ENCODE measurements at regions not wholly inside any gene's neighbourhood (a gene's known extent, or its start where the extent isn't known, plus 50 kb on each side); places are given as distances from the start of the nearest gene placed in this dataset.
"Not testable (repeated sequence)": the region's sequence is repeated elsewhere in the genome, so short reads cannot be mapped to it uniquely, and the experiment has no call there.

DNA sequence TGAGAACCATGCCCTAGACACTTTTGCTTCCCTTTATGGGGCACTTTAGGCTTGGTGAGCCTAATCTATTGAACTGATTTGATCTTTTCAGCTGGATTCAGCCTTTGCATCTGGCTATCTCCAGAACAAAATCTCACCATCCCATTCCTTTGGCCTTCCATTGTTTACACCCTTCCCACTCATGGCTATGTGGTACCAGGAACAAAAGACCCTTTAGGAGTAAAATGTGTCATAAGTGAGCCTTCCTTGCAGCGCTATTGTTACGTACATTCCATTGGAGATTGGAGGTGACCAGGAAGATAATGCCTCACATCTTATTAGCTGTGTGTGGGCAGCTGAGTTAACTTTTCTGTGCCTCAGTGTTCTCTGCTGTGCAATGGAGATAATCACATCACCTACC, 188.4 kb downstream of the SATB1 start:
- no peak for DNase-seq (ENCODE audit: low spot score)

DNA sequence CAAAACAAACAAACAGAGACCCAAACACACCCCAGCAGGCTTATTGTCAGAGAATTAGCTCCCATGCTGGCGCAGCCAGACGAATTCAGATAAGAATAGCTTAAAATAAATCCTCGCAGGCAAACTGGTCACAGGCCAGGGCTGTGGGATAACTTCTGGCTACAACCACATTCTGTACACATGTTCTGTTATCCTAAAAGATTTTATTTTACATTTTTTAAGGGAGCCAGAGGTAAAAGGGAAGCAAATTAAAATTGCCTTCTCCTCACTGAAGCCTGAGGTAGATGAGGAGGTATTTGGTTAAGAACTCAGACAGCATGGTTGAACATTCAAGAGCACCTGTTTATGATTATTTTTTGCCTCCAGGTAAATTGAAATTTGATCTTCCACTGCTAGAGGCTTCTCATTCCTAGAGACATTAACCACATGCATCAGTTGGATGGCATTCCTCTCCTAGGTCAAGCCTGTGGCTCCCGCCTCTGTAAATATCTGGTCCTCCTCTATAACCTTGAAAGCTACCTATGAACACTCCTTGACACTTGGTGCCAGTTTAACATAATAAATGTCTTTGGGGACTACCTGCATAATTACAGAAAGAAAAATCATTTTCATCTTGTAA, 190.3 kb downstream of the SATB1 start:
- no peak for DNase-seq (ENCODE audit: low spot score)

DNA sequence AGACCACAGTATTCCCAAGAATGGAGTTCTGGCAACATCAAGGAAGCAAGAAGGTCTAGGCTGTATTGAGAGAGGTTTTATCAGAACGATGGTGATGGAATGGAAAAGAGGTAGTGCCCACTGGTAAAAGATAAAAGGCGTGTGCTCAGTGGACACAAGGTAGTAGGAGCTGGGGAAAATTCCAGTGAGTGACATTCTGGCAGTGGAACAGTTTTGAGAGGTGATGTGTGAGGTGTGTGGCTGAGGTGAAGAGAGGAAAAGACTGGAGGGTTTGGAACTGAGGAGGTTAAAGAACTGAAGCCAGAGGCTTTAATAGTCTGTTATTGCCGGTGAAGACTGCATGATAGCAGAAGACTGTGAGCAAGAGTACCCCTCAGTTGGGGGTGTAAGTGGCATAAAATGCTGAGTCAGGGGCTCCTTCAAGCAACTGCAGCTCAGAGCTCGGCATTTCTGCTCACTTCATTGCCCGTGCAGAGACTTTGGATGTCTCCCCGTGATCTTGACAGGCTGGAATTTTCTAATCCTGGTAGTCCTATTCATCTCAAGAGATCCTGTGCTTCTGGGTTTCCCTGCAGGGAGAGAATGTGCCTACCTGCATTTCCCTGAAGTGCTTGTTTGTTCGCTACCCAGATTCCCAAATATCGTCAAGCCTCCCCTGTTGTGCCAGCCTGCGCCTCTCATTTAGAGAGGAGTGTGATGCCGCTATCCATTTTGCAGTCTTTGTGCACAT, 191.0 kb downstream of the SATB1 start:
- DNase-seq (ENCODE audit: low spot score) = no peak

DNA sequence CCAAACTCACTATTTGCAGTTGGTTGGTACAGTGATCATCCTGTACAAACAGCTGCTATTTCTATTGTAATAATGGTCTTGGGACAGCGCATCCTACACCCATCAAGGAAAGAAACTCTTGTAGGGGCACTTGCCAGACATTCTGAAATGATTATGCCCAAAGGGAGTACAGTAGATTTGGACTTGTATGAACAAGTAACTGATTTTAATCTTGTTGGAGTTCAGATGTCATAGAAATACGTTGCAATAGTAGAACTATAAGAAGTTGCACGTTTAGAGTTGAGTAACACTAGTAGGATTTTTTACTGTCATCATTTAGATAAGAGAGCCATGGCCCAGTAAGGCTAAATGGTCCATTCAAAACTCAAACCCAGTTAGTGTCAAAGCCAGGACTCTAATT, 192.8 kb downstream of the SATB1 start:
- no peak for DNase-seq (ENCODE audit: low spot score)

DNA sequence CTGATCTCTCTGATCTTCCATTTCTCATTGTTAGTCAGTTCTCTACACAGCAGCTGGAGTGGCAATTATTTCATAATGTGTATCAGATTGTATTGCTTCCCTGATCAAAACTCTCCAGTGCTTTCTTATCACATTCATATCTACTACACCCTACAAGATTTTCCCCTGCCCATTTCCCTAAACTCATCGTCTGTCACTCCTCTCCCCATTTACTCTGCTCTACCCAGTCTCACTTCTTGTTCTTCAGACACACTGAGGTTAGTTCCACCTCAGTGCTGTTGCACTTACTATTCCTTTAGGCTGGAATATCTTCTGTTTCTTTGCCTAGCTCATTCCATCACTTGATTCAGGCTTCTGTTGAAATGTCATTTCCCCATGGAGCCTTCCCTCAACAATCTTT, 197.1 kb downstream of the SATB1 start:
- DNase-seq (ENCODE audit: low spot score) = no peak

DNA sequence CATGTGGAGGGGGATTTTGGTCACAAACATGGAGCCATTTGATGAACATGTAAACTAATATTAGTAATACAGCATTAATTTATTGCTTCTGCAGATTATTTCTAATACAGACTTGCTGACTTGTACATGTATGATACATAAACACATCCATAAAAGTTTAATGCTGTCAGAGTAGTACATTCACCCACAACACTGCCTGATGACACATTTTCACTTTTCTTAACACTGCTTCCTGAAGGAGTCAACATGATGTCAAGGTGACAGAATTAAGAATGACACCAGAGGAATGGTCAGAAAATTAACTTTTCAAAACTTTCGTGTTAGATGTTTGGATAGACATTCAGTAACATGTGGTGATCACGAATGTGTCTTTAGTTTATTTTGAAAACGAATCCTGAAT, 199.4 kb downstream of the SATB1 start:
- no peak for DNase-seq (ENCODE audit: low spot score)

DNA sequence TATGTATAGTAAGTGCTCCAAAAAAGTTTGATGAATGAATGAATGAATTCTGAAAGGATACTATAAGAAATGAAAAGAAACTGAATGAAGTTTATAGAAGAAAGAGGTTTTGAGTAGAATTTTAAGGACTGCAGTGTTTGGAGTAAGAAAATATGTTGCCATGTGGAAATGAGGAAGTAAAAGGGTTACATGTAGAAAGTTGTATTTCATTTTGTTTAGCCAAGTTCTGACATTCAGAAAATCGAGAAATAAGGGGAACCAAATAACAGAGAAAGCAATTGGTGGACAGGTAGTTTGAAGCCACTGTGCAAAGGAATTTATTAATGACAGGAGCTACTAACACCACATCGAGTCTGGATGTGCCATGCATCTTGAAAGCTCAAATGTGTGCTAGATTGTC, 200.7 kb downstream of the SATB1 start:
- DNase-seq (ENCODE audit: low spot score) = no peak

DNA sequence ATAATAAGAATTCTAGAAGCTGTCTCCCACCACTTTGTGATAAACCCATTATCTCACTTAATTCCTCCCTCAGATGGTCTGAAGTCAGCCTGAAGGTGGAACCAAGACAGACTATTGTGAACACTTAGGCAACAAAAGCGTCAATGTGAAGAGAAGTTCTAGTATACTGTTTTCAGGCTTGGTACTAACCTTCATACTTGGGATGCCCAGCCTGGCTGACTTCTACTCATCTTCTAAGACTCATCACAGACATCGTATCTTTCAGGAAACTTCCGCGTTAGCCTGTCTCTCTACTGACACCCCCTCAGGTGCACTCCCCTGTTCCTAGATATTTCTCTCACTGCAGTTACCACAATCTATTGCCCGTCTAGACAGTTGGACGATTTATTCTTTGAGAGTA, 201.2 kb downstream of the SATB1 start:
- no peak for DNase-seq (ENCODE audit: low spot score)

DNA sequence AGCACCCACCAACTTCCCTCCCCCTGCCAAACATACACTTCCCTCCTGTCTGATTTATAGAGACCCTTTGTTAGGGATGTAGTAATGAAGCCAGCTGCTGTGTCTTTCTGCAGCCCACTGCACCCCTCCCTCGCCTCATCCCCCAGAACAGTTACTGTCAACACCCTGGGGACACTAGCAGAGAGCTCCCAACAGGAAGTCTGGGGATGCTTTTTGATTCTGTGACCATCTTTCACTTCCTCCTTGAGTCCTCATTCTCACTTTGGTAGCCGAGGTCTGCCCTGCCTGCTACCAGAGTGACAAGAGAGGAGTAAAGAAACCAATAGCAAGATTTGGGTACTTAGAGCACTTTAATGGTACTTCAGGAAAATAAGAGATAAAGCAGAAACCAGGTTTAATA, 201.6 kb downstream of the SATB1 start:
- DNase-seq (ENCODE audit: low spot score) = no peak

DNA sequence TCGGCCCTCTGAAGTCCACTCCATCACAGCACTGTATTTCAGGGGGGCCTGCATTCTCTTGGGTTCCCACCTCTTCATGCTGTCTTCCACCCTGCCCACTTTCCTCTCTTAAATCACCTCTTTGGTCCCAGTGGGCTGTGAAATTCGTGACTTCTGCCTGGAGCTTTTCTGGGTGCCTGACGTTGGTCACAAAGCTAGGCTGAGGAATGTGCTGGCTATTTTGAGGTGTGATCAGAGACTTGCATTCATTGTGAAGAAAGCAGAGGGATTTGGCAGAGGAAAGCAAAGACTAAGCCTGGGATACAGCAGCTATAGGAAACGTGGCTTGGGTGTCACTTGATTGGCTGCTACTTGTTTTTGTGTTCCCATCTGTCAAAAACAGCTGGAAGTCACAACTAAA, 202.5 kb downstream of the SATB1 start:
- DNase-seq (ENCODE audit: low spot score) = no peak

DNA sequence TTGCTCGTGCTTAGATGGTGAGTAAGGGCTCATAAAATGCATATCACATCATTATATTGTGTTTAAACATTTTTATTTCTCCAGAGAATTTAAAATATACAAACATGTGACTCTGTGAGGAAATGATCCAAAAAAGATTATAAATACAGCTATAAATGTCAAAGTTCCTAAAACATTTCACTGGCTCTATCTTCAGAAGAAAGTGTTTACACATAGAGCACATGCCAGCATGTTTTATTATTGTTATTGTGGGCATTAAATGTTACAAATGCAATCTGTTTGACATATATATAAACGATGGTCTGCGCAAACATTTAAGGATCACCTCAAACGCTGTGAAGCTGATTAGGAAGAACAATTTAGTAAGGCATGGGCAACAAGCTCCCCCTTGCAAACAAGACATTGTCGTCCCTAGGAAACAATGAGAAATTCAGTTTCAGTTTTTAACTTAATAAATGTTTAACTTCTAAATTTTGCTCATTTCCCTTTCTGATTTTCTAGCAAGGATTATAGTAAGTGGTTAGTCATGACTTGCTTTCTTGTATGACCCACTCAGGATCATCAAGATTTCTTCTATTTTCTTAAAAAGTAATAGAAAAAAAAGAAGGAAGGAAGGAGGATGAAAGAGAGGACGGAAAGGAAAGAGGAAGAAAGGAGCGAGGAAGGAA, 207.5 kb downstream of the SATB1 start:
- DNase-seq (ENCODE audit: low spot score) = no peak

DNA sequence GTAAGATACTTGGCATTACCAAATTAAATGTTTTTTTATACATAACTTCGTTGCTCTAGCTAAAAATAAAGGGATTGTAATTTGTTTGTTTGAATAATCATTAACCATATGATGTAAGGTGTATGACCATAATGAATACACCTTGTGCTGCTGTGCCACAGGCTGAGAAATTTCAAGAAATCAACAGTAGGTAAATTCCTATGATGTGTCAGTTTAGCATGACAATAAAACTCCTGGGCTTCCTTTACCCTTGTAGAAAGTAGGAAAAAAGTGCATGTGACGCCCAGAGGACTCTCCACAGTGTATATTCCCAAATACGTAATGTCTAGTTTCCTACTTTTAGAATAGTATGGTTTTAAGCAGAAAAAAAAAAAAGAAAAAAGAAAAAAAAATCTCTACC, 208.1 kb downstream of the SATB1 start:
- no peak for DNase-seq (ENCODE audit: low spot score)

DNA sequence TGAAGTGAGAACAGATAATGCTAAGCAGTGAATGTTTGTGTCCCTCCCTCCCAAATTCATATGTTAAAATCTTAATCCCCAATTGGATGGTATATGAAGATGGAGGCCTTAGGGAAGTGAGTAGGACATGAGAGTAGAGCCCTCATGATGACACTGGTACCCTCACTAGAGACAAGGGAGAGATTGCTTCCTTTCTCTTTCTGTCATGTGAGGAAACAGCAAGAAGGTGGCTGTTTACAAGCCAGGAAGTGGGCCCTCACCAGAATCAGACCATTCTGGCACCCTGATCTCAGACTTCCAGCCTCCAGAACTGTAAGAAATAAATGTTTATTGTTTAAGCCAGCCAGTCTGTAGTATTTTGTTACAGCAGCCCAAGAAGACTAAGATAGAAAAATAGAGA, 209.5 kb downstream of the SATB1 start:
- DNase-seq (ENCODE audit: low spot score) = no peak

DNA sequence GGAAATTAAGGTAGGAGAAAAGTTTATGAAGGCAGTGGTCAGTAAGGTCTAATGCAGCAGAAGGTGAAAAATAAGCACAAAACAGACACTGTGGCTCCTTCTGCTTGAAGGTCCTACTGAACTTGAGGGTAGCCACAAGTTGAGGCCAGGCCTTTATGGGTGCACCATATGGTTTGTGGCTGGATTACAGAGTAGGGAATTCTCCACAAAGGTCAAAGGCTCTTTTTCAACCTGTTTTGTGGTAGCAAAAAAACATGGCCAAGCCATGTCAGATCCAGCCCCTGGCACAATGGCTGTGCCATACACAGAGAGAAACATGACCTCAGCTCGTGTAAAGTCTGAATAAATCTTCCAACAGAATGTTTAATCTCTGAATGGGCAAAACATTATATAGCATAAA, 214.0 kb downstream of the SATB1 start:
- DNase-seq (ENCODE audit: low spot score) = no peak

DNA sequence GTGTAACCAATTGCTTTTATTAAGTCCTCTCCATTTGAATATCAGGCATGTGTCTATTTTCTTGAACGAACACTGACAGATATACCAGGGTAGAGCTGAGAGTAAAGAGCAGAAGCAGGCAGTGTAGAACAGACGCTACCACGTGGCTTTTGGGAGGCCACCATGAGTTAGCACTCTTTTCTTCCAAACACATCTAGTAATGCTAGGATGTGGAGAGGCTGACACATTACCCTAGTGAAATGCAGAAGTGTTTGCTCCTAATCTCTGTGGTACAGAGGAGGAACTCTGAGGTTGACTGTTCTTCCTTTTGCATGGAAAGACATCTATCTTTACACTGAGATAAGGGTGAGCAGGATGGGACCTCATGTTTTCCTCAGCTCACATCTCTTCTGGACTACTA, 216.3 kb downstream of the SATB1 start:
- no peak for DNase-seq (ENCODE audit: low spot score)

DNA sequence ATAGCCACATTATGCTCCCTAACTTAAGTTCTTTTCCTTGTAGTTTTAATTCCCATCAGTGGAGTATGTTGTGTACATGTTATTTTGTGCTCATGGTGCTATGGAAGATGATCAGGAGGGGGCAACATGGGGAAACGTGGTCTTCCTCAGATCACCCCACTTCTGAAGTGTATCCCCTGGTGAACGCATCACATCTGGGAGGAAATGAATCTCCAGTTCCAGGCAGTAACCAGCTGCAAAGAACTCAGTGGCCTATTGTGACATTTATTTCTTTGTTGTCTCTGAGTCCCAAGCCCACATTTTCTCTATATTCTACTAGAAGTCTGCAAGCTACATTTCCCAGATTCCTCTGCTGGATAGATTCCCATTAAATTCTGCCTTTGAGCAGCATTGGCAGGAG, 217.0 kb downstream of the SATB1 start:
- no peak for DNase-seq (ENCODE audit: low spot score)

DNA sequence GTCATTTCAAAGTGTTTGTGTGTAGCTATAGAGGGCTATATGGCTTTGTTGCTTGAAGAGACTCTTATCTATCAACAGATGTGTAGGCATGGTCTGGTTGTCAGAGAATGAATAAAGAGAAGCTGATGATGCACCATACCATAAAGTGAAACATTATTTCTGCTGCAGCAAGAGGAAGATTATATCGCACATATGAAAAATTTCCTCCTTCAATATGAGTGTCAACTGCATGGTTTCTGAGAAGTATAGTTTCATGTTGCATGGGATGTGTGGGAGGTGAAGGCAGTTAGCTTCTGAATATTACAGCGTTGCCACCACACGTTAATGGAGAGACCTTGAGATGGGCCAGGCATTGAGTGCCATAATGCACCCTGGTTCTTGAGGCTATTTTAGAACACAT, 217.9 kb downstream of the SATB1 start:
- no peak for DNase-seq (ENCODE audit: low spot score)

DNA sequence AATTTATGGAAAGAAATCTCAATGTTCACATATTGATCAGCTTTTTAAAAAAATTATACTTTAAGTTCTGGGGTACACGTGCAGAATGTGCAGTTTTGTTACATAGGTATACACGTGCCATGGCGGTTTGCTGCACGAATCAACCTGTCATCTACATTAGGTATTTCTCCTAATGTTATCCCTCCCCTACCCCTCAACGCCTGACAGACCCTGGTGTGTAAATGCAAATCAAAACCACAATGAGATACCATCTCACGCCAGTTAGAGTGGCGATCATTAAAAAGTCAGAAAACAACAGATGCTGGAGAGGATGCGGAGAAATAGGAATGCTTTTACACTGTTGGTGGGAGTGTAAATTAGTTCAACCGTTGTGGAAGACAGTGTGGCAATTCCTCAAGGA, 219.4 kb downstream of the SATB1 start:
- DNase-seq (ENCODE audit: low spot score) = not testable (repeated sequence)

DNA sequence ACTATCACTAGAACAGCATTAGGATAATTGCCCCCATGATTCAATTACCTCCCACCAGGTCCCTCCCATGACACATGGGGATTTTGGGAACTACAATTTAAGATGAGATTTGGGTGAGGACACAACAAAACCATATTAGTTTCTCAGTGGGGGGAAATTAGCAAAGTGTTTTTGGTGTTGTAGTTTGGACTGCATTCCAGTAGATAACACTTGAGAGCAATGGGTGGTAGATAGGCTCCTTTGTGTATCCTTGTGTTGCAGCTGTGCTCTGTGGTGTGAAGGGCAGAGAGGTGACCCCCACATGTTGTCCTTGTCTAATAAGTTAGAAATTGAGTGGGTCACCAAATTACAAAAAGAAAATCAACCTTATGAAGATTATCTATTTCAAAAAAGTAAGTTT, 223.8 kb downstream of the SATB1 start:
- DNase-seq (ENCODE audit: low spot score) = no peak

DNA sequence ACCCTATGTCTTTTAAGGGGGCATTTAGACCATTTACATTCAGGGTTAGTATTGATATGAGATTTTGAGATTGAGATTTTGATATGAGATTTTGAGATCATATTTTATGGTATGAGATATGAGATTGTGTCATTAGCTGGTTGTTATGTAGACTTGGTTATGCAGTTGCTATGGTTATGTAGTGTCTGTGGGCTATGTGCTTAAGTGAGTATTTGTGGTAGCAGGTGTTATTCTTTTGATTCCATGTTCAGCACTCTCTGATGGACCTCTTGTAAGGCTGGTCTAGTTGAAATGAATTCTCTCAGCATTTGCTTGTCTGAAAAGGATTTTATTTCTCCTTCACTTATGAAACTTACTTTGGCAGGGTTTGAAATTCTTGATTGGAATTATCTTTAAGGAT, 225.4 kb downstream of the SATB1 start:
- DNase-seq (ENCODE audit: low spot score) = no peak

DNA sequence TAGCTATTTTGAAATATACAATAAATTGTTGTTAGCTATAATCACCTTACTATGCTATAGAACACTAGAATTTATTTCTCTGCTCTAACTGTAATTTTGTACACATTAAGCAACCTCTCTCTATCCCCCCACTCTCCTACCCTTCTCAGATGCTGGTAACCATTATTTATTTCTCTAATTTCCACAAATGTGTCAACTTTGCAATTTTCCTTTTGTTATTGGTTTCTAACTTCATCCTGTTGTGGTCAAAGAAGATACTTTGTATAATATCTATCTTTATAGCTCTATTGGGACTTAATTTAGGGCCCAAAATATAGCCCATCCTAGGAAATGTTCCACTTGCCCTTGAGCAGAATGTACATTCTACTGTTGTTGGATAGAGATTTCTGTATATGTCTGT, 229.3 kb downstream of the SATB1 start:
- DNase-seq (ENCODE audit: low spot score) = no peak

DNA sequence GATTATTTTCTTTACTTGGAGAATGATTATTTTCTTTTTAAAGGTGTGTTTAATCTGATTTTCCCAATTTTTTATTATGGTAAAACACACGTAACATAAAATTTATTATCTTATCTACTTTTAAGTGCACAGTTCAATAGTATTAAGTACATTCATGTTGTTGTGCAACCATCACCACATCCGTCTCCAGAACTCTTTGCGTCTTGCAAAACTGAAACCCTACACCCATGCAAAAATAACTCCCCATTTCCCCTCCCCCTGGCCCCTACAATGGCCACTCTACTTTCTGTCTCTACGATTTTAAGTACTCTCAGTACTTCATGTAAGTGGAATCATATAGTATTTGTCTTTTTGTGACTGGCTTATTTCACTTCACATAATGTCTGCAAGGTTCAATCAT, 230.7 kb downstream of the SATB1 start:
- no peak for DNase-seq (ENCODE audit: low spot score)

DNA sequence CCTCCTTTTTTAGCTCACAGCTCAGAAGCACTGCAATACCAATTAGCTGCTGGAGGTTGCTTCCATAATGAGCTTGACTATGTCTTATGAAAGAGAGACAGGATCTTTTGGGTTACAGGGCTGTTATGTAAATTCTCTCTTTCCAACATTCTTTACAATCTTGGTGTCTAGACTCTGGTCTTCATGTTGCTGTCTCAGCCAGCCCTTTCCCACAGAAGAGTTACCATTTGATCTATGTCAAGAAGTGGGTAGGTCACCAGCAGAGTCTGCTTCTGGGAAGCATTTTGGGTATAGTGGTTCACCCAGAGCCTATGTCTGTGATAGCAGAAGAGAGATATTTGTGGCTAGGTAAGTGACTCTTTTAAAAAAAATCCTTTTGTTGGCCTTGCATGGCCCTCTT, 234.5 kb downstream of the SATB1 start:
- DNase-seq (ENCODE audit: low spot score) = no peak

Data from hepatic stellate cell (primary cell).